SK-N-MC (cell line): ENCODE measurements at regions not wholly inside any gene's neighbourhood (a gene's known extent, or its start where the extent isn't known, plus 50 kb on each side); places are given as distances from the start of the nearest gene placed in this dataset.
"Not testable (repeated sequence)": the region's sequence is repeated elsewhere in the genome, so short reads cannot be mapped to it uniquely, and the experiment has no call there.

ENCODE experiments used
- DNase-seq: peaks from one replicate; pipeline ENCODE4 v3.0.0-alpha.2; 2011; ENCODE audit warnings: low read depth, low spot score
- H3K27ac ChIP-seq: fragments of 200-600 bp; sonication (generic); 2 replicates; pipeline ENCODE4 v1.5.1; 2016; ENCODE audit warnings: mixed run types
- H3K36me3 ChIP-seq: fragments of 200-600 bp; sonication (generic); 2 replicates; pipeline ENCODE4 v1.6.1; 2017; ENCODE audit warnings: antibody characterized with exemption, low read length, mixed read lengths; ENCODE audit not compliant: insufficient read depth
- H3K4me3 ChIP-seq: fragments of 200-600 bp; sonication (generic); 2 replicates; pipeline ENCODE4 v1.5.1; 2016
- H3K9ac ChIP-seq: fragments of 200-600 bp; sonication (generic); 2 replicates; pipeline ENCODE4 v1.8.0; 2017; ENCODE audit warnings: mixed run types, mixed read lengths; ENCODE audit not compliant: insufficient read length
- H3K9me3 ChIP-seq: fragments of 200-600 bp; sonication (generic); 2 replicates; pipeline ENCODE4 v1.6.1; 2017; ENCODE audit warnings: low read depth, mild to moderate bottlenecking, antibody characterized with exemption, low read length, moderate library complexity, mixed read lengths
- EZH2 ChIP-seq: fragments of 200-600 bp; sonication (generic); IDR thresholded peaks from one replicate; pipeline ENCODE4 v1.6.1; 2017; ENCODE audit warnings: antibody characterized with exemption
- FOXP2 ChIP-seq: optimal IDR thresholded peaks from 2 replicates; pipeline ENCODE3; 2011; ENCODE audit warnings: mild to moderate bottlenecking, moderate library complexity; ENCODE audit not compliant: insufficient read depth; ENCODE audit errors: extremely low read length, control extremely low read depth
- POLR2AphosphoS5 ChIP-seq: IDR thresholded peaks from 2 replicates; pipeline ENCODE4 v1.6.1; 2012; ENCODE audit warnings: mild to moderate bottlenecking, low read depth, low read length, borderline replicate concordance

- H3K9me3 ChIP-seq: no peaks in the 10 kb centered on the region
- no peak overlapping the region for H3K27ac ChIP-seq
- H3K4me3 ChIP-seq: no peak overlapping the region
- H3K36me3 ChIP-seq: no peaks in the 10 kb centered on the region
- DNase-seq: no peak
- H3K9ac ChIP-seq: no peak overlapping the region
- no peak for TF ChIP-seq FOXP2
- no peak for TF ChIP-seq EZH2
- no peak for TF ChIP-seq POLR2AphosphoS5
These were observed 200.1 kb upstream of the DAB2 start for GRCh38 chr5:39624890-39625289.

GRCh38 chr5:39624268-39624886 is 199.6 kb upstream of the DAB2 start:
- TF ChIP-seq FOXP2: no peak
- TF ChIP-seq EZH2: no peak
- no peak for TF ChIP-seq POLR2AphosphoS5
- H3K36me3 ChIP-seq: no peaks in the 10 kb centered on the region
- no peak overlapping the region for H3K4me3 ChIP-seq
- no peak overlapping the region for H3K27ac ChIP-seq
- H3K9me3 ChIP-seq: no peaks in the 10 kb centered on the region
- H3K9ac ChIP-seq: no peak overlapping the region
- DNase-seq: no peak

- Histone ChIP-seq H3K36me3 (no peaks in the 10 kb centered on the region), H3K27ac (no peak overlapping the region), H3K9me3 (no peaks in the 10 kb centered on the region), H3K4me3 (no peak overlapping the region), H3K9ac (no peak overlapping the region)
- TF ChIP-seq FOXP2: no peak
- TF ChIP-seq EZH2: no peak
- TF ChIP-seq POLR2AphosphoS5: no peak
- DNase-seq: no peak
These were observed 198.6 kb upstream of the DAB2 start for GRCh38 chr5:39623291-39623865.

GRCh38 chr5:39622281-39622680 is 197.5 kb upstream of the DAB2 start:
- Histone ChIP-seq H3K9ac (no peak overlapping the region), H3K27ac (no peak overlapping the region), H3K36me3 (no peaks in the 10 kb centered on the region), H3K9me3 (no peaks in the 10 kb centered on the region), H3K4me3 (no peak overlapping the region)
- TF ChIP-seq FOXP2 (no peak), POLR2AphosphoS5 (no peak), EZH2 (no peak)
- DNase-seq: no peak

- DNase-seq: no peak
- Histone ChIP-seq H3K9me3 (no peaks in the 10 kb centered on the region), H3K9ac (no peak overlapping the region), H3K36me3 (no peaks in the 10 kb centered on the region), H3K27ac (no peak overlapping the region), H3K4me3 (no peak overlapping the region)
- TF ChIP-seq POLR2AphosphoS5: no peak
- TF ChIP-seq EZH2: no peak
- TF ChIP-seq FOXP2: no peak
These were observed 194.5 kb upstream of the DAB2 start for GRCh38 chr5:39619168-39619818.

- no peak overlapping the region for H3K27ac ChIP-seq
- no peak for DNase-seq
- no peaks in the 10 kb centered on the region for H3K9me3 ChIP-seq
- no peaks in the 10 kb centered on the region for H3K36me3 ChIP-seq
- TF ChIP-seq EZH2: no peak
- no peak for TF ChIP-seq FOXP2
- no peak for TF ChIP-seq POLR2AphosphoS5
- no peak overlapping the region for H3K9ac ChIP-seq
- H3K4me3 ChIP-seq: no peak overlapping the region
These were observed 193.6 kb upstream of the DAB2 start for GRCh38 chr5:39618391-39618790.

- Histone ChIP-seq H3K36me3 (no peaks in the 10 kb centered on the region), H3K27ac (no peak overlapping the region), H3K4me3 (no peak overlapping the region), H3K9me3 (no peaks in the 10 kb centered on the region), H3K9ac (no peak overlapping the region)
- DNase-seq: no peak
- no peak for TF ChIP-seq EZH2
- TF ChIP-seq POLR2AphosphoS5: no peak
- no peak for TF ChIP-seq FOXP2
These were observed 191.4 kb upstream of the DAB2 start for GRCh38 chr5:39616131-39616530.

GRCh38 chr5:39611076-39611475 is 186.3 kb upstream of the DAB2 start:
- H3K27ac ChIP-seq, DNase-seq, H3K9ac ChIP-seq, H3K9me3 ChIP-seq, H3K4me3 ChIP-seq, H3K36me3 ChIP-seq: not testable (repeated sequence)

GRCh38 chr5:39608024-39608423 is 183.2 kb upstream of the DAB2 start:
- Histone ChIP-seq H3K9ac (no peak overlapping the region), H3K36me3 (no peaks in the 10 kb centered on the region), H3K27ac (no peak overlapping the region), H3K4me3 (no peak overlapping the region), H3K9me3 (no peaks in the 10 kb centered on the region)
- TF ChIP-seq POLR2AphosphoS5: no peak
- no peak for TF ChIP-seq EZH2
- TF ChIP-seq FOXP2: no peak
- no peak for DNase-seq
